ENCODE measurements at regions not wholly inside any gene's neighbourhood (a gene's known extent, or its start where the extent isn't known, plus 50 kb on each side); places are given as distances from the start of the nearest gene placed in this dataset.

DNA sequence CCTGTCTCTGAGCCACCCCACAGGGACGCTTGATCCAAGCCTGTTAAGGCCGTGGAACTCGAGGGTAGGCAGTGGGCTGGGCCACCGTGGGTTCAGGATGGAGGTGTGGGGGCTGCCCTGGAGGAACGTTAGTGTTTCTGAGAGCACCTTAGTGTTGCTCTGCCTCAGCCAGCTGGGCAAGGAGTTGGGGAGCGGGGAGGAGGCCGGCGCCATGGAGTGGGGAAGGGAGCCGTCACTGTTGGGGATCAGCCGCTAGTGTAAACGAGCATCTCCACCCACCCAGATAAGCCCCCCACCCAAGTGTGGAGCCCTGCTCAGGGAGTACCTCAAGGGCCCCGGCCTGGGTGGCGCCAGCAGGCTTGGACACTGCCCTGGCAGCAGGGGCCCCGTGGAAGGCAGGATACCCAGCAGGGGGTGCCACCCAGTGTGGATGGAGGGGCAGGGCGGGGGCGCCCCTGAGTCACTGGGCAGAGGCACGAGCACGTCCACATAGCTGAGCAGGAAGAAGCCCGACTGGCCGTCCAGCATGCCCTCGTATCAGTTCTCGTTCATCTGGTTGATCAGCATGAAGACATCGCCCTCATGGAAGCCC, 98.6 kb downstream of the KPNA2 start:
- TF ChIP-seq, protein P1, sequence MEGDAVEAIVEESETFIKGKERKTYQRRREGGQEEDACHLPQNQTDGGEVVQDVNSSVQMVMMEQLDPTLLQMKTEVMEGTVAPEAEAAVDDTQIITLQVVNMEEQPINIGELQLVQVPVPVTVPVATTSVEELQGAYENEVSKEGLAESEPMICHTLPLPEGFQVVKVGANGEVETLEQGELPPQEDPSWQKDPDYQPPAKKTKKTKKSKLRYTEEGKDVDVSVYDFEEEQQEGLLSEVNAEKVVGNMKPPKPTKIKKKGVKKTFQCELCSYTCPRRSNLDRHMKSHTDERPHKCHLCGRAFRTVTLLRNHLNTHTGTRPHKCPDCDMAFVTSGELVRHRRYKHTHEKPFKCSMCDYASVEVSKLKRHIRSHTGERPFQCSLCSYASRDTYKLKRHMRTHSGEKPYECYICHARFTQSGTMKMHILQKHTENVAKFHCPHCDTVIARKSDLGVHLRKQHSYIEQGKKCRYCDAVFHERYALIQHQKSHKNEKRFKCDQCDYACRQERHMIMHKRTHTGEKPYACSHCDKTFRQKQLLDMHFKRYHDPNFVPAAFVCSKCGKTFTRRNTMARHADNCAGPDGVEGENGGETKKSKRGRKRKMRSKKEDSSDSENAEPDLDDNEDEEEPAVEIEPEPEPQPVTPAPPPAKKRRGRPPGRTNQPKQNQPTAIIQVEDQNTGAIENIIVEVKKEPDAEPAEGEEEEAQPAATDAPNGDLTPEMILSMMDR (conservative IDR thresholded peaks at IDR 0.05; ENCODE audit: low read depth, low read length), result no peak
- TF ChIP-seq POLR2A (IDR thresholded peaks at IDR 0.05; ENCODE audit: low read depth, low read length) (no peak), CEBPB (IDR thresholded peaks at IDR 0.05; ENCODE audit: low read depth, low read length) (no peak), RAD21 (IDR thresholded peaks at IDR 0.05; ENCODE audit: low read length) (no peak), MAZ (IDR thresholded peaks at IDR 0.05; ENCODE audit: borderline replicate concordance, low read depth, low read length) (no peak), MXI1 (IDR thresholded peaks at IDR 0.05; ENCODE audit: borderline replicate concordance, low read depth, low read length) (no peak), RCOR1 (IDR thresholded peaks at IDR 0.05; ENCODE audit: insufficient replicate concordance, low read length) (no peak), MAFK (IDR thresholded peaks at IDR 0.05; ENCODE audit: low read depth, low read length) (no peak), RFX5 (IDR thresholded peaks at IDR 0.05; ENCODE audit: low read depth, low read length) (no peak), SMC3 (IDR thresholded peaks at IDR 0.05; ENCODE audit: low read depth, low read length) (no peak), BHLHE40 (IDR thresholded peaks at IDR 0.05; ENCODE audit: low read depth, low read length) (no peak)
- TF ChIP-seq, protein P2, sequence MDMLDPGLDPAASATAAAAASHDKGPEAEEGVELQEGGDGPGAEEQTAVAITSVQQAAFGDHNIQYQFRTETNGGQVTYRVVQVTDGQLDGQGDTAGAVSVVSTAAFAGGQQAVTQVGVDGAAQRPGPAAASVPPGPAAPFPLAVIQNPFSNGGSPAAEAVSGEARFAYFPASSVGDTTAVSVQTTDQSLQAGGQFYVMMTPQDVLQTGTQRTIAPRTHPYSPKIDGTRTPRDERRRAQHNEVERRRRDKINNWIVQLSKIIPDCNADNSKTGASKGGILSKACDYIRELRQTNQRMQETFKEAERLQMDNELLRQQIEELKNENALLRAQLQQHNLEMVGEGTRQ (IDR thresholded peaks at IDR 0.05; ENCODE audit: low read depth, low read length), result no peak

Measured in IMR-90 (cell line).